IMR-90 (cell line): ENCODE measurements at regions not wholly inside any gene's neighbourhood (a gene's known extent, or its start where the extent isn't known, plus 50 kb on each side); places are given as distances from the start of the nearest gene placed in this dataset.
"Not testable (repeated sequence)": the region's sequence is repeated elsewhere in the genome, so short reads cannot be mapped to it uniquely, and the experiment has no call there.

Experiments used
- ATAC-seq: fragments of 200-7000 bp; cut with Tn5 transposase; 2 replicates; pipeline ENCODE4 v1.9.1; 2020; ENCODE audit warnings: low read depth, mild to moderate bottlenecking, moderate library complexity
- BruUV-seq: library from RNA; stranded (reverse); fragments of 400-500 nt; replicated peaks from 2 replicates; lab custom pipeline; 2021; lab: Mats Ljungman, UMichigan
- CTCF ChIA-PET: fragments of 300-600 bp; formaldehyde crosslinking; extraction: SDS; loops from one replicate; lab custom pipeline; 2021; ENCODE audit warnings: antibody characterized with exemption; lab: Yijun Ruan, JAX
- POLR2A ChIA-PET: fragments of 300-600 bp; sonication (Branson Sonifier 250); formaldehyde crosslinking; loops from one replicate; lab custom pipeline; 2022; ENCODE audit warnings: antibody characterized with exemption; ENCODE audit not compliant: unreplicated experiment; lab: Charles Lee
- DNase-seq: peaks from one replicate; pipeline ENCODE4 v3.0.0; 2013
- H2AFZ ChIP-seq: replicated peaks from 2 replicates; pipeline ENCODE3; 2013; ENCODE audit warnings: low read length, mild to moderate bottlenecking; ENCODE audit not compliant: poor library complexity
- H2AK5ac ChIP-seq: 2 replicates; pipeline ENCODE4 v1.6.1; 2013; ENCODE audit warnings: low read depth, low read length, inconsistent platforms
- H2AK9ac ChIP-seq: replicated peaks from 2 replicates; pipeline ENCODE3; 2013; ENCODE audit warnings: mild to moderate bottlenecking, low read depth, low read length, moderate library complexity; ENCODE audit not compliant: poor library complexity
- H2BK120ac ChIP-seq: 2 replicates; pipeline ENCODE4 v1.6.1; 2013; ENCODE audit warnings: low read depth, low read length, inconsistent platforms
- H2BK15ac ChIP-seq: 3 replicates; pipeline ENCODE4 v1.6.1; 2013; ENCODE audit warnings: low read depth, low read length, inconsistent platforms
- H2BK20ac ChIP-seq: 2 replicates; pipeline ENCODE4 v1.6.1; 2013; ENCODE audit warnings: low read depth, mild to moderate bottlenecking, inconsistent platforms, low read length, moderate library complexity
- H2BK5ac ChIP-seq: 2 replicates; pipeline ENCODE4 v1.6.1; 2013; ENCODE audit warnings: mild to moderate bottlenecking, low read depth, low read length, inconsistent platforms; ENCODE audit not compliant: poor library complexity, severe bottlenecking
- H3K14ac ChIP-seq: replicated peaks from 2 replicates; pipeline ENCODE4 v1.6.1; 2013; ENCODE audit warnings: low read depth, low read length, inconsistent platforms
- H3K18ac ChIP-seq: 2 replicates; pipeline ENCODE4 v1.6.1; 2013; ENCODE audit warnings: low read depth, low read length, control low read depth
- H3K23ac ChIP-seq: 2 replicates; pipeline ENCODE4 v1.6.1; 2013; ENCODE audit warnings: low read depth, low read length, inconsistent platforms
- H3K27ac ChIP-seq: 2 replicates; pipeline ENCODE4 v1.5.1; 2013; ENCODE audit warnings: mild to moderate bottlenecking, control low read depth, low read length; ENCODE audit not compliant: insufficient read depth
- H3K27me3 ChIP-seq: 2 replicates; pipeline ENCODE4 v1.6.1; 2013; ENCODE audit warnings: low read length; ENCODE audit not compliant: control insufficient read depth, insufficient read depth
- H3K36me3 ChIP-seq: 2 replicates; pipeline ENCODE4 v1.6.1; 2013; ENCODE audit warnings: low read length, mixed read lengths; ENCODE audit not compliant: control insufficient read depth, insufficient read depth
- H3K4ac ChIP-seq: 2 replicates; pipeline ENCODE4 v1.6.1; 2013; ENCODE audit warnings: low read depth, low read length, inconsistent platforms
- H3K4me1 ChIP-seq: 2 replicates; pipeline ENCODE4 v1.6.1; 2013; ENCODE audit warnings: low read length, mixed read lengths; ENCODE audit not compliant: control insufficient read depth, insufficient read depth
- H3K4me2 ChIP-seq: 2 replicates; pipeline ENCODE4 v1.6.1; 2013; ENCODE audit warnings: low read depth, mild to moderate bottlenecking, control low read depth, low read length, moderate library complexity
- H3K4me3 ChIP-seq: 2 replicates; pipeline ENCODE4 v1.5.1; 2013; ENCODE audit warnings: low read depth, mild to moderate bottlenecking, control low read depth, low read length, moderate library complexity; ENCODE audit not compliant: insufficient read depth
- H3K56ac ChIP-seq: 2 replicates; pipeline ENCODE4 v1.6.1; 2013; ENCODE audit warnings: low read length, inconsistent platforms; ENCODE audit not compliant: insufficient read depth; ENCODE audit errors: extremely low read depth
- H3K79me1 ChIP-seq, 2 experiments: 2 replicates each; pipeline ENCODE4 v1.6.1; 2013; ENCODE audit warnings: low read length in 2 of 2, inconsistent platforms in 1 of 2, low read depth in 1 of 2
- H3K9ac ChIP-seq: 2 replicates; pipeline ENCODE4 v1.6.1; 2013; ENCODE audit warnings: low read depth, low read length, control low read depth
- H3K9me1 ChIP-seq: 2 replicates; pipeline ENCODE4 v1.6.1; 2013; ENCODE audit warnings: low read length, inconsistent platforms; ENCODE audit not compliant: insufficient read depth
- H3K9me3 ChIP-seq: 2 replicates; pipeline ENCODE4 v1.6.1; 2013; ENCODE audit warnings: low read length; ENCODE audit not compliant: control insufficient read depth, insufficient read depth
- H4K20me1 ChIP-seq: 2 replicates; pipeline ENCODE4 v1.6.1; 2013; ENCODE audit warnings: low read length, inconsistent platforms; ENCODE audit not compliant: insufficient read depth
- H4K5ac ChIP-seq: 2 replicates; pipeline ENCODE4 v1.6.1; 2013; ENCODE audit warnings: mild to moderate bottlenecking, low read depth, low read length, control low read depth
- H4K8ac ChIP-seq, 2 experiments: 2 replicates each; pipeline ENCODE4 v1.6.1; 2013; ENCODE audit warnings: low read depth in 2 of 2, low read length in 2 of 2, control low read depth in 1 of 2, inconsistent platforms in 1 of 2
- H4K91ac ChIP-seq: 2 replicates; pipeline ENCODE4 v1.6.1; 2013; ENCODE audit warnings: low read depth, low read length, inconsistent platforms; ENCODE audit not compliant: insufficient read depth
- WGBS, 2 experiments: methylation state at CpG; one replicate each; pipeline versions ENCODE4 v1.1.5 to v1.1.7; 2013; ENCODE audit warnings: missing lambda C conversion rate in 2 of 2; ENCODE audit not compliant: insufficient read length in 1 of 2; ENCODE audit errors: extremely low coverage in 2 of 2; 5-methylcytosine and 5-hydroxymethylcytosine counted together
- dilution Hi-C: fragments of 300-500 bp; cut with HindIII; formaldehyde crosslinking; loops from one replicate; pipeline ENCODE4 v1.14.3; 2018; ENCODE audit warnings: low sequenced_read_pairs; ENCODE audit not compliant: unreplicated experiment
- in situ Hi-C: fragments of 300-500 bp; cut with MboI; formaldehyde crosslinking; loops from 3 replicates; pipeline ENCODE4 v1.14.3; 2019; ENCODE audit warnings: low sequenced_read_pairs, inconsistent platforms, mixed read lengths
- intact Hi-C: fragments of 100-400 bp; cut with micrococcal nuclease; formaldehyde crosslinking; loops from 2 replicates; pipeline ENCODE4 v1.10.0; 2022

DNA sequence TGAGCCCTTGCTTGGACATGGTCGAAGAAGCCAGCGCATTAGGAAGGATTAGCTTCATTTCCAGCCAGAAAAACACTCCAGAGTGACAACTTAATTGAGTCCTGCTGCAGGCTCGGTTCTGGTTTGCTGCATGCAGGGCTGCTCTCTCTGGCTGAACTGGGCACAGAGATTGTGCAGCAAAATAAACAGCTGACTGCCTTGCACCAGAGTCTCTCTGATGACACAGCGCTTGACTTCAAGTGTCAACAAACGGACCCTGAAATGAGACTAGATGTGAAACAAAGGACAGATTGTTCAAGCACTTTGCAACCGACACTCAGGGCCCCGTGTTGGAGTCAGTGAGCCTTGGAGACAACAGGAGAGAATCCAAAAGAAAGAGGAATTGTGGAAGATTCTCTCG is 197.3 kb upstream of the LRRC61 start:
- H3K14ac ChIP-seq, H3K27me3 ChIP-seq, H3K79me1 ChIP-seq, H3K4me2 ChIP-seq, H2BK120ac ChIP-seq, H3K4ac ChIP-seq, H3K18ac ChIP-seq, H4K20me1 ChIP-seq, H2BK20ac ChIP-seq, H3K27ac ChIP-seq, H3K23ac ChIP-seq, DNase-seq, intact Hi-C loops, H2AFZ ChIP-seq, H3K4me3 ChIP-seq, H2BK5ac ChIP-seq, ATAC-seq, BruUV-seq, CTCF ChIA-PET, H4K91ac ChIP-seq, H3K9me1 ChIP-seq, H3K9me3 ChIP-seq, H3K4me1 ChIP-seq, in situ Hi-C loops, H4K5ac ChIP-seq, POLR2A ChIA-PET, dilution Hi-C loops, H2BK15ac ChIP-seq, H4K8ac ChIP-seq, H2AK9ac ChIP-seq, H2AK5ac ChIP-seq, H3K56ac ChIP-seq, H3K9ac ChIP-seq, H3K36me3 ChIP-seq: not testable (repeated sequence)
- WGBS, 2 experiments = no CpG with 5 or more reads among the region's 8 CpGs

GRCh38 chr7:150134451-150134850 is 188.7 kb upstream of the LRRC61 start:
- H2BK120ac ChIP-seq, H2BK15ac ChIP-seq, H2AK5ac ChIP-seq, H4K5ac ChIP-seq, CTCF ChIA-PET, H2AFZ ChIP-seq, H3K18ac ChIP-seq, H2BK5ac ChIP-seq, H3K9me3 ChIP-seq, H2AK9ac ChIP-seq, H3K4ac ChIP-seq, H4K91ac ChIP-seq, ATAC-seq, H3K27me3 ChIP-seq, H3K9me1 ChIP-seq, H4K8ac ChIP-seq, H3K4me3 ChIP-seq, DNase-seq, H3K27ac ChIP-seq, H3K23ac ChIP-seq, H3K4me1 ChIP-seq, H3K9ac ChIP-seq, H3K36me3 ChIP-seq, H2BK20ac ChIP-seq, H3K14ac ChIP-seq, H3K4me2 ChIP-seq, in situ Hi-C loops, H3K79me1 ChIP-seq, H4K20me1 ChIP-seq, BruUV-seq, dilution Hi-C loops, H3K56ac ChIP-seq, POLR2A ChIA-PET, intact Hi-C loops: not testable (repeated sequence)
- 33% methylated on average over 3 of the region's 7 CpGs; no CpG with 5 or more reads in 1 of the 2 experiments for WGBS, 2 experiments
